Pancreas (tissue), 10 donors: ENCODE measurements at regions not wholly inside any gene's neighbourhood (a gene's known extent, or its start where the extent isn't known, plus 50 kb on each side); places are given as distances from the start of the nearest gene placed in this dataset.

Source experiments
- ATAC-seq, 4 donors: fragments of 200-7000 bp; cut with Tn5 transposase; one replicate each; pipeline versions ENCODE4 v1.8.0 to v1.9.1; 2020; ENCODE audit warnings: mild to moderate bottlenecking in 4 of 4, moderate library complexity in 4 of 4
- DNase-seq, 6 donors: peaks; one replicate each; pipeline ENCODE4 v3.0.0-alpha.2; 2020
- FAIRE-seq: peaks from 2 replicates; lab custom pipeline; 2012; peaks lifted over from hg19 to GRCh38; lab: Jason Lieb, UNC
- H3K27ac ChIP-seq, 4 donors: fragments of 200-600 bp; sonication (generic); 1 replicate in 3 of 4; 2 replicates in 1 of 4; pipeline versions ENCODE4 v1.5.0 to v1.8.0; 2020
- H3K27me3 ChIP-seq, 4 donors: fragments of 200-600 bp; one replicate each; pipeline ENCODE4 v1.8.0; 2021
- H3K36me3 ChIP-seq, 3 donors: fragments of 200-600 bp; sonication (generic) in 1 of 3; one replicate each; pipeline versions ENCODE4 v1.5.0 to v1.8.0; 2020 to 2021
- H3K4me1 ChIP-seq, 3 donors: fragments of 200-600 bp; one replicate each; pipeline ENCODE4 v1.8.0; 2021
- H3K4me3 ChIP-seq, 4 donors: fragments of 200-600 bp; sonication (generic) in 2 of 4; one replicate each; pipeline versions ENCODE4 v1.5.0 to v1.8.0; 2020 to 2021
- H3K9me3 ChIP-seq, 4 donors: fragments of 200-600 bp; one replicate each; pipeline ENCODE4 v1.8.0; 2021
- WGBS, 2 donors: extraction: QIAGEN DNeasy Blood & Tissue Kit; methylation state at CpG; one replicate each; pipeline ENCODE4 v1.1.7; 2013; 5-methylcytosine and 5-hydroxymethylcytosine counted together
- intact Hi-C, 3 donors: fragments of 100-400 bp; cut with DNase I; formaldehyde crosslinking; loops; one replicate each; pipeline versions ENCODE4 v1.11.1 to v1.14.2; 2022
- TF ChIP-seq, protein P1 (sequence below), 4 donors: fragments of 200-600 bp; sonication (generic) in 3 of 4; IDR thresholded peaks; one replicate each; pipeline versions ENCODE4 v1.5.0 to v1.8.0; 2021; ENCODE audit warnings: antibody characterized with exemption in 4 of 4
- donor health status: healthy with polysubstance abuse.
- donor health status: DM: no; HTN: no; CAD: no; lungs with moderate emphysema.
- donor health status: DM: no; HTN: no; CAD: no.
- donor health status: control.
- donor health status: control.
- donor health status: Bipolar disorder and iron deficiency.
- donor health status: DM: yes; HTN: yes; CAD: no.
- donor health status: DM: no; HTN: no; CAD: no.
- donor health status: DM: no; HTN: no; CAD: no.
- donor health status: DM: yes; HTN: yes; CAD: no.

- H3K27ac ChIP-seq, result no peak overlapping the region
- no peaks in the 10 kb centered on the region for H3K27me3 ChIP-seq
- intact Hi-C loops, result no loop called here
- DNase-seq (peak in 1 of 6 donors; percentile 29), FAIRE-seq (no peak), ATAC-seq (no peak)
- TF ChIP-seq, protein P1, sequence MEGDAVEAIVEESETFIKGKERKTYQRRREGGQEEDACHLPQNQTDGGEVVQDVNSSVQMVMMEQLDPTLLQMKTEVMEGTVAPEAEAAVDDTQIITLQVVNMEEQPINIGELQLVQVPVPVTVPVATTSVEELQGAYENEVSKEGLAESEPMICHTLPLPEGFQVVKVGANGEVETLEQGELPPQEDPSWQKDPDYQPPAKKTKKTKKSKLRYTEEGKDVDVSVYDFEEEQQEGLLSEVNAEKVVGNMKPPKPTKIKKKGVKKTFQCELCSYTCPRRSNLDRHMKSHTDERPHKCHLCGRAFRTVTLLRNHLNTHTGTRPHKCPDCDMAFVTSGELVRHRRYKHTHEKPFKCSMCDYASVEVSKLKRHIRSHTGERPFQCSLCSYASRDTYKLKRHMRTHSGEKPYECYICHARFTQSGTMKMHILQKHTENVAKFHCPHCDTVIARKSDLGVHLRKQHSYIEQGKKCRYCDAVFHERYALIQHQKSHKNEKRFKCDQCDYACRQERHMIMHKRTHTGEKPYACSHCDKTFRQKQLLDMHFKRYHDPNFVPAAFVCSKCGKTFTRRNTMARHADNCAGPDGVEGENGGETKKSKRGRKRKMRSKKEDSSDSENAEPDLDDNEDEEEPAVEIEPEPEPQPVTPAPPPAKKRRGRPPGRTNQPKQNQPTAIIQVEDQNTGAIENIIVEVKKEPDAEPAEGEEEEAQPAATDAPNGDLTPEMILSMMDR (IDR thresholded peaks at IDR 0.05), result no peak
- no peak overlapping the region for H3K4me3 ChIP-seq
- 75 to 80% methylated on average over 8 of the region's 8 CpGs for WGBS, 2 donors
- H3K9me3 ChIP-seq, result no peaks in the 10 kb centered on the region
- H3K36me3 ChIP-seq, result no peaks in the 10 kb centered on the region
- H3K4me1 ChIP-seq, result peaks cover 0 to 8% (median 0%) of the 10 kb centered on the region in 3 donors
Observed at GRCh38 chr17:79667746-79668145, 56.9 kb upstream of the RBFOX3 start.

GRCh38 chr17:79667121-79667715 lies 56.4 kb upstream of the RBFOX3 start:
- Histone ChIP-seq H3K4me1 (peaks cover 0 to 8% (median 0%) of the 10 kb centered on the region in 3 donors), H3K27ac (no peak overlapping the region), H3K27me3 (no peaks in the 10 kb centered on the region), H3K9me3 (no peaks in the 10 kb centered on the region), H3K36me3 (no peaks in the 10 kb centered on the region), H3K4me3 (no peak overlapping the region)
- intact Hi-C loops, result no loop called here
- 75 to 76% methylated on average over 14 of the region's 14 CpGs for WGBS, 2 donors
- TF ChIP-seq, protein P1 (IDR thresholded peaks at IDR 0.05), result no peak
- peak in 1 of 6 donors; percentile 15 for DNase-seq
- no peak for ATAC-seq
- FAIRE-seq, result no peak

DNA sequence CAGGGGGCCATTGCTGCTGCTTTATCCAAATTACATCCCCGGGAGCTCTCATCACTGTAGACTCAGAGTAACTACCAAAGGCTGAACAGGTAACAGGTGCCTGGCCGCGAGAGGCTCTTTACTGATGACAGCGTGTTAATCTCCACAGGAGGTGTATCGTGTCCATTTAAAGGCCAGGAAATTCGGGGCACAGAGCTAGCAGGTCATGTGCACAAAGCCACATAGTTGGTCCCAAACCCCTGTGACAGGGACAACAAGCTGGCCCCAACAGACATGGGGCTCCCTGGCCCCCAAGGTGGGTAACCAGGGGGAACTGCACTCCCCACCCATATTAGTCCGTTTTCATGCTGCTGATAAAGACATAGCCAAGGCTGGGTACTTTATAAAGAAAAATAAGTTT lies 55.3 kb upstream of the RBFOX3 start:
- ATAC-seq, result no peak
- no peak overlapping the region for H3K27ac ChIP-seq
- peaks cover 0 to 8% (median 0%) of the 10 kb centered on the region in 3 donors for H3K4me1 ChIP-seq
- no peaks in the 10 kb centered on the region for H3K27me3 ChIP-seq
- TF ChIP-seq, protein P1 (IDR thresholded peaks at IDR 0.05), result no peak
- H3K9me3 ChIP-seq, result no peaks in the 10 kb centered on the region
- peak in 2 of 6 donors; percentile 5 to 9 for DNase-seq
- intact Hi-C loops, result no loop called here
- no peaks in the 10 kb centered on the region for H3K36me3 ChIP-seq
- FAIRE-seq, result no peak
- WGBS, 2 donors, result 59 to 61% methylated on average over 7 of the region's 7 CpGs
- no peak overlapping the region for H3K4me3 ChIP-seq

GRCh38 chr17:79664930-79665737 lies 54.3 kb upstream of the RBFOX3 start:
- H3K27me3 ChIP-seq, result no peaks in the 10 kb centered on the region
- peaks cover 0 to 8% (median 0%) of the 10 kb centered on the region in 3 donors for H3K4me1 ChIP-seq
- ATAC-seq (peak; percentile 90 to 98 (median 95)), DNase-seq (peak; percentile 76 to 96 (median 84)), FAIRE-seq (no peak)
- TF ChIP-seq, protein P1 (IDR thresholded peaks at IDR 0.05), result no peak
- intact Hi-C loops, result no loop called here
- no peaks in the 10 kb centered on the region for H3K9me3 ChIP-seq
- H3K27ac ChIP-seq, result no peak overlapping the region
- no peak overlapping the region for H3K4me3 ChIP-seq
- WGBS, 2 donors, result 5 to 7% methylated on average over 22 of the region's 22 CpGs
- no peaks in the 10 kb centered on the region for H3K36me3 ChIP-seq
